Left lung (tissue), 4 donors: ENCODE measurements at regions not wholly inside any gene's neighbourhood (a gene's known extent, or its start where the extent isn't known, plus 50 kb on each side); places are given as distances from the start of the nearest gene placed in this dataset.

Source experiments
- ATAC-seq: fragments of 200-7000 bp; cut with Tn5 transposase; one replicate; pipeline ENCODE4 v1.9.1; 2020; ENCODE audit warnings: moderate library complexity
- DNase-seq, 4 donors: peaks; one replicate each; pipeline ENCODE4 v3.0.0-alpha.2; 2013 to 2020
- H3K27ac ChIP-seq, 2 donors: fragments of 200-600 bp; sonication (generic) in 1 of 2; one replicate each; pipeline versions ENCODE4 v1.5.0 to v1.8.0; 2020 to 2021
- H3K27me3 ChIP-seq, 2 donors: fragments of 200-600 bp; sonication (generic) in 1 of 2; one replicate each; pipeline versions ENCODE4 v1.5.0 to v1.8.0; 2020 to 2021
- H3K36me3 ChIP-seq, 2 donors: fragments of 200-600 bp; sonication (generic) in 1 of 2; one replicate each; pipeline versions ENCODE4 v1.5.0 to v1.8.0; 2020 to 2021
- H3K4me1 ChIP-seq, 2 donors: fragments of 200-600 bp; one replicate each; pipeline ENCODE4 v1.8.0; 2021
- H3K4me3 ChIP-seq, 2 donors: fragments of 200-600 bp; sonication (generic) in 1 of 2; one replicate each; pipeline versions ENCODE4 v1.5.0 to v1.8.0; 2020 to 2021; ENCODE audit warnings: mild to moderate bottlenecking in 1 of 2
- H3K9me3 ChIP-seq, 2 donors: fragments of 200-600 bp; sonication (generic) in 1 of 2; one replicate each; pipeline versions ENCODE4 v1.5.0 to v1.8.0; 2020 to 2021
- CTCF ChIP-seq, 2 donors: fragments of 200-600 bp; sonication (generic) in 1 of 2; IDR thresholded peaks; one replicate each; pipeline versions ENCODE4 v1.5.0 to v1.8.0; 2021; ENCODE audit warnings: antibody characterized with exemption in 2 of 2
- intact Hi-C, 2 donors: fragments of 100-400 bp; cut with DNase I; formaldehyde crosslinking; loops; one replicate each; pipeline versions ENCODE4 v1.11.2 to v1.14.2; 2022
- donor health status: DM: no; HTN: yes; CAD: no.
- donor health status: DM: no; HTN: no; CAD: no.

GRCh38 chr6:12525276-12525675 lies 191.3 kb upstream of the PHACTR1 start:
- H3K4me3 ChIP-seq: no peak overlapping the region
- no peaks in the 10 kb centered on the region for H3K4me1 ChIP-seq
- H3K27me3 ChIP-seq: no peaks in the 10 kb centered on the region
- no peak overlapping the region for H3K27ac ChIP-seq
- no peak for TF ChIP-seq CTCF (IDR thresholded peaks at IDR 0.05)
- DNase-seq (no peak), ATAC-seq (no peak)
- H3K9me3 ChIP-seq: no peaks in the 10 kb centered on the region
- no peaks in the 10 kb centered on the region for H3K36me3 ChIP-seq
- intact Hi-C loops: no loop called here

GRCh38 chr6:12527339-12527738 lies 189.2 kb upstream of the PHACTR1 start:
- Histone ChIP-seq H3K4me3 (no peak overlapping the region), H3K27me3 (no peaks in the 10 kb centered on the region), H3K4me1 (no peaks in the 10 kb centered on the region), H3K36me3 (no peaks in the 10 kb centered on the region), H3K9me3 (no peaks in the 10 kb centered on the region), H3K27ac (no peak overlapping the region)
- TF ChIP-seq CTCF (IDR thresholded peaks at IDR 0.05): no peak
- ATAC-seq (no peak), DNase-seq (no peak)
- intact Hi-C loops: no loop called here

- no peak for DNase-seq
- ATAC-seq: no peak
- Histone ChIP-seq H3K27me3 (no peaks in the 10 kb centered on the region), H3K36me3 (no peaks in the 10 kb centered on the region), H3K4me1 (no peaks in the 10 kb centered on the region), H3K27ac (no peak overlapping the region), H3K4me3 (no peak overlapping the region), H3K9me3 (no peaks in the 10 kb centered on the region)
- intact Hi-C loops: no loop called here
- no peak for TF ChIP-seq CTCF (IDR thresholded peaks at IDR 0.05)
These were observed 188.4 kb upstream of the PHACTR1 start for GRCh38 chr6:12528136-12528535.

- no peaks in the 10 kb centered on the region for H3K4me1 ChIP-seq
- no peaks in the 10 kb centered on the region for H3K9me3 ChIP-seq
- no peaks in the 10 kb centered on the region for H3K27me3 ChIP-seq
- H3K4me3 ChIP-seq: no peak overlapping the region
- DNase-seq (no peak), ATAC-seq (no peak)
- no peaks in the 10 kb centered on the region for H3K36me3 ChIP-seq
- no peak overlapping the region for H3K27ac ChIP-seq
- intact Hi-C loops: no loop called here
- TF ChIP-seq CTCF (IDR thresholded peaks at IDR 0.05): no peak
These were observed 187.8 kb upstream of the PHACTR1 start for GRCh38 chr6:12528581-12529363.

GRCh38 chr6:12529364-12530019 lies 187.1 kb upstream of the PHACTR1 start:
- H3K9me3 ChIP-seq: no peaks in the 10 kb centered on the region
- H3K4me1 ChIP-seq: no peaks in the 10 kb centered on the region
- no peak overlapping the region for H3K27ac ChIP-seq
- no peaks in the 10 kb centered on the region for H3K27me3 ChIP-seq
- H3K36me3 ChIP-seq: no peaks in the 10 kb centered on the region
- ATAC-seq (no peak), DNase-seq (no peak)
- intact Hi-C loops: no loop called here
- TF ChIP-seq CTCF (IDR thresholded peaks at IDR 0.05): no peak
- H3K4me3 ChIP-seq: no peak overlapping the region
